Left lung (tissue), 4 donors: ENCODE measurements at regions not wholly inside any gene's neighbourhood (a gene's known extent, or its start where the extent isn't known, plus 50 kb on each side); places are given as distances from the start of the nearest gene placed in this dataset.

Source experiments
- ATAC-seq: fragments of 200-7000 bp; cut with Tn5 transposase; one replicate; pipeline ENCODE4 v1.9.1; 2020; ENCODE audit warnings: moderate library complexity
- DNase-seq, 4 donors: peaks; one replicate each; pipeline ENCODE4 v3.0.0-alpha.2; 2013 to 2020
- H3K27ac ChIP-seq, 2 donors: fragments of 200-600 bp; sonication (generic) in 1 of 2; one replicate each; pipeline versions ENCODE4 v1.5.0 to v1.8.0; 2020 to 2021
- H3K27me3 ChIP-seq, 2 donors: fragments of 200-600 bp; sonication (generic) in 1 of 2; one replicate each; pipeline versions ENCODE4 v1.5.0 to v1.8.0; 2020 to 2021
- H3K36me3 ChIP-seq, 2 donors: fragments of 200-600 bp; sonication (generic) in 1 of 2; one replicate each; pipeline versions ENCODE4 v1.5.0 to v1.8.0; 2020 to 2021
- H3K4me1 ChIP-seq, 2 donors: fragments of 200-600 bp; one replicate each; pipeline ENCODE4 v1.8.0; 2021
- H3K4me3 ChIP-seq, 2 donors: fragments of 200-600 bp; sonication (generic) in 1 of 2; one replicate each; pipeline versions ENCODE4 v1.5.0 to v1.8.0; 2020 to 2021; ENCODE audit warnings: mild to moderate bottlenecking in 1 of 2
- H3K9me3 ChIP-seq, 2 donors: fragments of 200-600 bp; sonication (generic) in 1 of 2; one replicate each; pipeline versions ENCODE4 v1.5.0 to v1.8.0; 2020 to 2021
- CTCF ChIP-seq, 2 donors: fragments of 200-600 bp; sonication (generic) in 1 of 2; IDR thresholded peaks; one replicate each; pipeline versions ENCODE4 v1.5.0 to v1.8.0; 2021; ENCODE audit warnings: antibody characterized with exemption in 2 of 2
- intact Hi-C, 2 donors: fragments of 100-400 bp; cut with DNase I; formaldehyde crosslinking; loops; one replicate each; pipeline versions ENCODE4 v1.11.2 to v1.14.2; 2022
- donor health status: DM: no; HTN: yes; CAD: no.
- donor health status: DM: no; HTN: no; CAD: no.

- H3K27me3 ChIP-seq, result no peaks in the 10 kb centered on the region
- no peaks in the 10 kb centered on the region for H3K36me3 ChIP-seq
- DNase-seq (no peak), ATAC-seq (no peak)
- no peak overlapping the region for H3K4me3 ChIP-seq
- TF ChIP-seq CTCF (IDR thresholded peaks at IDR 0.05), result no peak
- no peak overlapping the region for H3K27ac ChIP-seq
- H3K9me3 ChIP-seq, result no peaks in the 10 kb centered on the region
- intact Hi-C loops, result no loop called here
- no peaks in the 10 kb centered on the region for H3K4me1 ChIP-seq
These were observed 1054.5 kb upstream of the FANCL start for GRCh38 chr2:59295524-59296162.

- H3K27me3 ChIP-seq, result no peaks in the 10 kb centered on the region
- ATAC-seq, result no peak
- no peak overlapping the region for H3K27ac ChIP-seq
- no peak for TF ChIP-seq CTCF (IDR thresholded peaks at IDR 0.05)
- DNase-seq, result no peak
- no peak overlapping the region for H3K4me3 ChIP-seq
- intact Hi-C loops, result no loop called here
- no peaks in the 10 kb centered on the region for H3K4me1 ChIP-seq
- H3K9me3 ChIP-seq, result no peaks in the 10 kb centered on the region
- no peaks in the 10 kb centered on the region for H3K36me3 ChIP-seq
These were observed 1047.6 kb upstream of the FANCL start for GRCh38 chr2:59288771-59289170.

GRCh38 chr2:59282374-59283057 lies 1041.4 kb upstream of the FANCL start:
- H3K9me3 ChIP-seq, result no peaks in the 10 kb centered on the region
- intact Hi-C loops, result no loop called here

GRCh38 chr2:59277671-59278070 lies 1036.5 kb upstream of the FANCL start:
- intact Hi-C loops, result no loop called here
- H3K4me1 ChIP-seq, result no peaks in the 10 kb centered on the region
- DNase-seq, result peak in 1 of 4 donors; percentile 7
- ATAC-seq, result no peak
- no peaks in the 10 kb centered on the region for H3K9me3 ChIP-seq
- H3K27ac ChIP-seq, result no peak overlapping the region
- no peak for TF ChIP-seq CTCF (IDR thresholded peaks at IDR 0.05)
- H3K27me3 ChIP-seq, result no peaks in the 10 kb centered on the region
- H3K36me3 ChIP-seq, result no peaks in the 10 kb centered on the region
- no peak overlapping the region for H3K4me3 ChIP-seq

More at GRCh38 chr2:59282374-59283057, 1041.4 kb upstream of the FANCL start:
- Histone ChIP-seq H3K4me1 (no peaks in the 10 kb centered on the region), H3K27me3 (no peaks in the 10 kb centered on the region), H3K36me3 (no peaks in the 10 kb centered on the region), H3K4me3 (no peak overlapping the region), H3K27ac (no peak overlapping the region)
- DNase-seq (no peak), ATAC-seq (no peak)
- no peak for TF ChIP-seq CTCF (IDR thresholded peaks at IDR 0.05)

GRCh38 chr2:59276917-59277316 lies 1035.8 kb upstream of the FANCL start:
- intact Hi-C loops, result no loop called here
- no peak for DNase-seq

More at GRCh38 chr2:59276917-59277316, 1035.8 kb upstream of the FANCL start:
- no peak overlapping the region for H3K4me3 ChIP-seq
- H3K27me3 ChIP-seq, result no peaks in the 10 kb centered on the region
- no peak for TF ChIP-seq CTCF (IDR thresholded peaks at IDR 0.05)
- H3K9me3 ChIP-seq, result no peaks in the 10 kb centered on the region
- no peak overlapping the region for H3K27ac ChIP-seq
- H3K4me1 ChIP-seq, result no peaks in the 10 kb centered on the region
- ATAC-seq, result no peak
- no peaks in the 10 kb centered on the region for H3K36me3 ChIP-seq
